Glutamatergic neuron (in vitro differentiated cells): ENCODE measurements at regions not wholly inside any gene's neighbourhood (a gene's known extent, or its start where the extent isn't known, plus 50 kb on each side); places are given as distances from the start of the nearest gene placed in this dataset.

Experiments used
- DNase-seq: peaks from one replicate; pipeline ENCODE4 v3.0.0; 2022
- H3K27ac Mint-ChIP-seq: one replicate; pipeline ENCODE4 v1.8.0; 2020; ENCODE audit warnings: mild to moderate bottlenecking, mixed read lengths, inconsistent platforms; ENCODE audit not compliant: unreplicated experiment
- H3K27me3 Mint-ChIP-seq: one replicate; pipeline ENCODE4 v1.8.0; 2020; ENCODE audit warnings: mild to moderate bottlenecking, moderate library complexity, mixed read lengths, inconsistent platforms; ENCODE audit not compliant: unreplicated experiment
- H3K36me3 Mint-ChIP-seq: one replicate; pipeline ENCODE4 v1.8.0; 2020; ENCODE audit warnings: mild to moderate bottlenecking, mixed read lengths, inconsistent platforms; ENCODE audit not compliant: unreplicated experiment
- H3K4me1 Mint-ChIP-seq: one replicate; pipeline ENCODE4 v1.8.0; 2020; ENCODE audit warnings: mild to moderate bottlenecking, low read depth, mixed read lengths, inconsistent platforms; ENCODE audit not compliant: unreplicated experiment
- H3K4me3 Mint-ChIP-seq: one replicate; pipeline ENCODE4 v1.8.0; 2020; ENCODE audit warnings: mild to moderate bottlenecking, mixed read lengths, inconsistent platforms; ENCODE audit not compliant: unreplicated experiment
- H3K9me3 Mint-ChIP-seq: one replicate; pipeline ENCODE4 v1.8.0; 2020; ENCODE audit warnings: mild to moderate bottlenecking, moderate library complexity, mixed read lengths, inconsistent platforms; ENCODE audit not compliant: unreplicated experiment
- TF ChIP-seq, protein P1 (sequence below): fragments of 200-600 bp; sonication (generic); IDR thresholded peaks from one replicate; pipeline ENCODE4 v1.5.0; 2021; ENCODE audit not compliant: partially characterized antibody, unreplicated experiment

DNA sequence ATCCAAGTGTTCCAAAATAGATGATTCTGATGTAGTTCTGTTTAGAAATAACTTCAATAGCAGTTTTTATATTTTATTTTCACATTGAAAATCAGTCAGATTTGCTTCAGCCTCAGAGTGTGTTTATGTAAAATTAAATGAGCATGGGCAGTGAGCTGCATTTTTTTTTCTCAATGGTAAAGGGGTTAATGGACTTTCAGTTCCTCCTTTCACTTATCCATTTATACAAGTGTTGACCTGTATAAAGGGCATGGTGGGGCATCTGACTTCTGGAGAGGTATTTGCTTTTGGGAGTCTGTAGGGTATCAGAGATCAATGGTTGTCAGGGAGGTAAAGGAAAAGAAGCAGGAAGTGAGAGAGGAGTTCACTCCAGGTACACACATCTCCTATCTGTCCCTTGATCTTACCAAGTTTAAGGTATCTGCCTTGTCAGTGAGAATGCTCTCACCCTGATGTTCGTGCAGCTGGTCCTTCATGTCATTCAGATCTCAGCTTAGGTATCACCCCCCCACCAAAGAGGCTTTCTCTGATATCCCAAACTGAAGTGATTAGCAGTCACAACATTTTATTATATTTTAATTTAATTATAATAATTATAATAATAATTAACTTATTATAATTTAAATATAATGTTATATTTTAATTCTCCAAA, 181.6 kb upstream of the LMNTD1 start:
- DNase-seq, result no peak
- Mint-ChIP-seq H3K36me3 (peaks cover 9% of the 10 kb centered on the region), H3K9me3 (peaks cover 2% of the 10 kb centered on the region), H3K27ac (no peak overlapping the region), H3K27me3 (no peaks in the 10 kb centered on the region), H3K4me3 (no peak overlapping the region), H3K4me1 (no peaks in the 10 kb centered on the region)
- TF ChIP-seq, protein P1, sequence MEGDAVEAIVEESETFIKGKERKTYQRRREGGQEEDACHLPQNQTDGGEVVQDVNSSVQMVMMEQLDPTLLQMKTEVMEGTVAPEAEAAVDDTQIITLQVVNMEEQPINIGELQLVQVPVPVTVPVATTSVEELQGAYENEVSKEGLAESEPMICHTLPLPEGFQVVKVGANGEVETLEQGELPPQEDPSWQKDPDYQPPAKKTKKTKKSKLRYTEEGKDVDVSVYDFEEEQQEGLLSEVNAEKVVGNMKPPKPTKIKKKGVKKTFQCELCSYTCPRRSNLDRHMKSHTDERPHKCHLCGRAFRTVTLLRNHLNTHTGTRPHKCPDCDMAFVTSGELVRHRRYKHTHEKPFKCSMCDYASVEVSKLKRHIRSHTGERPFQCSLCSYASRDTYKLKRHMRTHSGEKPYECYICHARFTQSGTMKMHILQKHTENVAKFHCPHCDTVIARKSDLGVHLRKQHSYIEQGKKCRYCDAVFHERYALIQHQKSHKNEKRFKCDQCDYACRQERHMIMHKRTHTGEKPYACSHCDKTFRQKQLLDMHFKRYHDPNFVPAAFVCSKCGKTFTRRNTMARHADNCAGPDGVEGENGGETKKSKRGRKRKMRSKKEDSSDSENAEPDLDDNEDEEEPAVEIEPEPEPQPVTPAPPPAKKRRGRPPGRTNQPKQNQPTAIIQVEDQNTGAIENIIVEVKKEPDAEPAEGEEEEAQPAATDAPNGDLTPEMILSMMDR, result no peak

DNA sequence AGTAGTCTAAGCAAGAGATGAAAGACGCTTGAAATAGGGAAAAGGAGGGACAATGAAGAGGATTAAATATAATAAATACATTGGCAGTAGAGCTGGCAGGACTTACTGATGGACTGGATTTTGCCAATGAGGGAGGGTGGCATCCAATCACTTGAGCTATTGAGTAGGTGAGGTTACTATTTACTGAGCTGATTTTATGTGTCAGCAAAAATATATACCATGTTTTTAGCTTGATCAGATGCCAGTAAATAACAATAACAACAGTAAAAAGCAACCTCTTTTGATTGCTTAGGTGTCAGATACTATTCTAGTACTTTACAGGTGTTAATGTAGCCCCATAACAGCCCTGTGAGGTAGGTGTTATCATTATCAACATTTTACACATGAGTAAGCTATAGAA, 187.5 kb upstream of the LMNTD1 start:
- no peak overlapping the region for H3K4me3 Mint-ChIP-seq
- no peak for DNase-seq
- peaks cover 2% of the 10 kb centered on the region for H3K9me3 Mint-ChIP-seq
- TF ChIP-seq, protein P1, result no peak
- peaks cover 2% of the 10 kb centered on the region for H3K27me3 Mint-ChIP-seq
- H3K4me1 Mint-ChIP-seq, result peaks cover 20% of the 10 kb centered on the region
- H3K36me3 Mint-ChIP-seq, result peaks cover 13% of the 10 kb centered on the region
- H3K27ac Mint-ChIP-seq, result no peak overlapping the region

DNA sequence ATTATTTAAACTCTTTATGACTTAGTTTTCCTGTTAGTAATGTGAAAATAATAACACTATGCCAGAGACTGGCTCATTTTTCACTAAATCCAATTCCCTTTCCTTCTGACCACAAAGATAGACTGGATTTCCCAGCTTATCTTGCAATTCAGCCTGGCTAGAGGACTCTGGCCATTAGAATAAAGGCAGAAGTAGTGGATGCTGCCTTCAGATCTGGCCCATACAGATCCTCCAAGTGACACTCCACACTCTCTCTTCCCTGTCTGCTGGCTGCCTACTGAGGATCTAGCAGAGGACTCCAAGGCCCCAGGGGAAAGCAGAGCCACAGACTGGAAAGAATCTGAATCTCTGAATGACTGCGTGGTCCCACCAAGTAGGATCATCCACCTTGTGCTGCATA, 188.8 kb upstream of the LMNTD1 start:
- Mint-ChIP-seq H3K36me3 (peaks cover 13% of the 10 kb centered on the region), H3K27me3 (peaks cover 2% of the 10 kb centered on the region)
- TF ChIP-seq, protein P1, result no peak

DNA sequence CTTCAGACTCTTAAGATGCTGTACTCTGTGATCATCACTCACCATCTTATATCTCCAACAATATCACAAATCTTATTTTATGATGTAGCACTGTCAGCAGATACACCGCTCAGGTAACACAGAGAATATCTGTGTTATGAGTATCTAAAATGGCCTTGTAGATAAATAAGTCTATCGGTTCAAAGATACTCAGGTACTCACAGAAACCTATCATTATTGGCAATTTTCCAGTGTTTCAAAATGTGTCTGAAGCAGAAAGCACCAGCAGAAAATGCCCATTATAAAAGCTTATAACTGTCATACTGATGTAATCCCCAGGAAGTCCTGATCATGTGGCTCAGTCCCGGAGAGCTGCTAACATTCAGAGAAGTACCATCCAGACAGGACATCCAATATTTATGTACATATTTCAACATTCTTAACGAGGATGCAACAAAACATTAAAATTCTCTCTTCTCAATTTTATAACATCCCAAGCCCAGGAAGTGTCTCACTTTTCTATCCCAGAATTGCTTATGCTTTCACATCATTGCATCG, 190.7 kb upstream of the LMNTD1 start:
- DNase-seq, result no peak
- peaks cover 2% of the 10 kb centered on the region for H3K27me3 Mint-ChIP-seq
- no peaks in the 10 kb centered on the region for H3K9me3 Mint-ChIP-seq
- peaks cover 31% of the 10 kb centered on the region for H3K4me1 Mint-ChIP-seq
- peaks cover 4% of the 10 kb centered on the region for H3K36me3 Mint-ChIP-seq
- TF ChIP-seq, protein P1, result no peak
- H3K4me3 Mint-ChIP-seq, result no peak overlapping the region
- H3K27ac Mint-ChIP-seq, result peak overlapping the region; percentile 49

More for the DNA sequence above, 188.8 kb upstream of the LMNTD1 start:
- Mint-ChIP-seq H3K9me3 (peaks cover 2% of the 10 kb centered on the region), H3K4me1 (peaks cover 29% of the 10 kb centered on the region), H3K27ac (no peak overlapping the region), H3K4me3 (no peak overlapping the region)
- DNase-seq, result no peak

DNA sequence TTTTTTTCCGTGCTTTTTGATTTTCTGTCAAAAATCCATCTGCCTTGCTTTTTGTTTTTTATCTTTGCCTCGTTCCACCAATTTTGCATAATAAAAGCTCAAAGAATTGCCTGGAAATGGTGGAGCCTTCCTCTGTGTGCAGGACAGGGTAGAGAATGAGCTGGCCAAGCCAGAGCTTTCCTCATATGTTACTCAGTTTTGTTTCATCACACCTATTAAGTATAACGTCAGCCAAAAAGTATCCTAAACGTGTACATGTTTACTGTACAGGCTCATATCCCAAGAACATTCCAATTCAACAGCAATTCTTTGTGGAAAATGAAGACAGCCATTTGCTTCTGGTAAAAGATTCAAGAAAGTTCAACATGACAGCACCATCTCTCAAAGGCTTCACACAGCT, 191.2 kb upstream of the LMNTD1 start:
- DNase-seq, result no peak
- no peak overlapping the region for H3K4me3 Mint-ChIP-seq
- H3K36me3 Mint-ChIP-seq, result peaks cover 4% of the 10 kb centered on the region
- TF ChIP-seq, protein P1, result no peak
- H3K27ac Mint-ChIP-seq, result peak overlapping the region; percentile 53
- no peaks in the 10 kb centered on the region for H3K9me3 Mint-ChIP-seq
- H3K4me1 Mint-ChIP-seq, result peaks cover 31% of the 10 kb centered on the region
- H3K27me3 Mint-ChIP-seq, result peaks cover 2% of the 10 kb centered on the region
